ENCODE measurements at regions not wholly inside any gene's neighbourhood (a gene's known extent, or its start where the extent isn't known, plus 50 kb on each side); places are given as distances from the start of the nearest gene placed in this dataset.
A peak's percentile ranks its signal among the peaks of the same experiment; 100 is the strongest.

DNA sequence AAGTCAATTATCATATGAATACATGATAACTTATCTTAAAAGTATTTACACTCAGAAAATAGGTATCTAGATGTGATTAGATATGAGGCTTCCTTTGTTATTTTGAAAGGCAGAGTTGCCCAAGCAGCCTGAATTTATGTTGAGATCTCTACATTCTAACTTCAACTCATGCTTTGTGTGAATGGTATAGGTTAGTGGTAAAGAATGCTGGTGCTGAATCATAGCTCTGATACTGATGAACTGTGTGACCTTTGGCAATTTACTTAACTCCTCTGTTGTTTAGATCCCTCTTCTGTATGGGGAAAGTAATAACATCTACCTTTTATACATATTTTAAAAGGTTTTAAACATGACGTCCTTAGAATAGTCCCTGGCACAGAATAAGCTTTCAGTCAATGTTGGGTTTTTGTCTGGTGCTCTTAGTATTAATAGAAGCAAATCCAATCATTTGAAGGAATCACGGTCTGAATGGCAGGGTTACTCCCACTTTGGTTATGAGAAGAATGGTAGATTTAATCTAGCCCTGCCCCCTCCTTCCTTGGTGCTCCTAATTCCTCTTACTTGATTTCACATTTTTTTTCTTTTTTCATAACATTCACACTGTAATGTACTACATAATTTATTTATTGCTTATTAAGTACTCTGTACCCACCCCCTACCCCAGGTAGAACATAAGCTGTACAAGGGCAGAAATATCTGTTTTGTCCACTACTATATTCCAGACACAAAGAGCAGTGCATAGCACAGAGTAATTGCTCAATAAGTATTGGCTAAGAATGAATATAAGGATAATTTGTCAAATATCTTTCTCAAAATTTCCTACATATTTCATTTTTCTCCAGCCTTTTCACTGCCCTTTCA, 203.3 kb upstream of the KRR1 start (continued):
- TF ChIP-seq, protein P1, sequence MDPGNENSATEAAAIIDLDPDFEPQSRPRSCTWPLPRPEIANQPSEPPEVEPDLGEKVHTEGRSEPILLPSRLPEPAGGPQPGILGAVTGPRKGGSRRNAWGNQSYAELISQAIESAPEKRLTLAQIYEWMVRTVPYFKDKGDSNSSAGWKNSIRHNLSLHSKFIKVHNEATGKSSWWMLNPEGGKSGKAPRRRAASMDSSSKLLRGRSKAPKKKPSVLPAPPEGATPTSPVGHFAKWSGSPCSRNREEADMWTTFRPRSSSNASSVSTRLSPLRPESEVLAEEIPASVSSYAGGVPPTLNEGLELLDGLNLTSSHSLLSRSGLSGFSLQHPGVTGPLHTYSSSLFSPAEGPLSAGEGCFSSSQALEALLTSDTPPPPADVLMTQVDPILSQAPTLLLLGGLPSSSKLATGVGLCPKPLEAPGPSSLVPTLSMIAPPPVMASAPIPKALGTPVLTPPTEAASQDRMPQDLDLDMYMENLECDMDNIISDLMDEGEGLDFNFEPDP (CRISPR knock-in tag; conservative IDR thresholded peaks at IDR 0.05) = no peak
- TF ChIP-seq ZNF790 (CRISPR knock-in tag; IDR thresholded peaks at IDR 0.05; ENCODE audit: borderline replicate concordance) (no peak), ZNF296 (CRISPR knock-in tag; conservative IDR thresholded peaks at IDR 0.05) (no peak), SOX13 (IDR thresholded peaks at IDR 0.05) (no peak), SOX13 (CRISPR knock-in tag; conservative IDR thresholded peaks at IDR 0.05 in 1 of 2, IDR thresholded peaks at IDR 0.05 in 1 of 2) (peak in 1 of 2 experiments; percentile 44; a peak in 1 of 4 replicates), ZNF709 (CRISPR knock-in tag; IDR thresholded peaks at IDR 0.05) (no peak)
- TF ChIP-seq, protein P2, sequence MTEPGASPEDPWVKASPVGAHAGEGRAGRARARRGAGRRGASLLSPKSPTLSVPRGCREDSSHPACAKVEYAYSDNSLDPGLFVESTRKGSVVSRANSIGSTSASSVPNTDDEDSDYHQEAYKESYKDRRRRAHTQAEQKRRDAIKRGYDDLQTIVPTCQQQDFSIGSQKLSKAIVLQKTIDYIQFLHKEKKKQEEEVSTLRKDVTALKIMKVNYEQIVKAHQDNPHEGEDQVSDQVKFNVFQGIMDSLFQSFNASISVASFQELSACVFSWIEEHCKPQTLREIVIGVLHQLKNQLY (CRISPR knock-in tag; IDR thresholded peaks at IDR 0.05) = no peak

DNA sequence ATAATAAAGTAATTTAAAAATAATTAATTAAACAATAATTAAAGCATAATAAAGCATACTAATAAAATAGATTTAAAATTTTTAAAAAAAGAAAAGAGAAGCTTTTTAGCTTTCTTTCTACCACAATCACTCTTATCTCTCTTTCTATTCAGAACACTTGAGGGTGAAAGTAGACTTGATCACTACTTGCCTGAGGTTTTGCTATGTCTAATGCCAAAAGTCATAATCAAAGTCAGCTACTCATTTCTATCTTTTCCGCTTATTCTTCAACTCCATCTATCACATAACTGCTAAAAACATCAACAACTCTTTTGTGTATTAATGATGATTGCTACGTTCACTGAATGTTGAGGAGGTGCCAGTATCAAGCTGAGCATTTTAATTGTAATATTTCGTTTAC, 202.0 kb upstream of the KRR1 start:
- Histone ChIP-seq H3K27me3 (ENCODE audit: control insufficient read depth in 1 of 2, insufficient read depth in 2 of 2, low read length in 2 of 2) (no peaks in the 10 kb centered on the region), H3K36me3 (replicated peaks in 1 of 2; ENCODE audit: control insufficient read depth in 1 of 2, insufficient read depth in 2 of 2, low read length in 2 of 2) (no peaks in the 10 kb centered on the region), H3K9ac (ENCODE audit: insufficient read depth, low read depth, low read length) (no peak overlapping the region), H3K4me3 (replicated peaks in 1 of 3; ENCODE audit: insufficient read depth in 1 of 3, low read depth in 2 of 3, low read length in 3 of 3) (no peak overlapping the region), H3K4me1 (ENCODE audit: insufficient read depth, low read length) (peaks cover 81% of the 10 kb centered on the region), H3K79me2 (ENCODE audit: insufficient read depth, low read length) (no peaks in the 10 kb centered on the region), H3K27ac (ENCODE audit: extremely low read length, insufficient read depth, low read length) (no peak overlapping the region), H4K20me1 (ENCODE audit: insufficient read depth, low read length) (no peaks in the 10 kb centered on the region), H2AFZ (ENCODE audit: low read length) (no peak overlapping the region), H3K9me3 (ENCODE audit: low read length) (no peaks in the 10 kb centered on the region), H3K4me2 (ENCODE audit: low read depth, low read length) (no peak overlapping the region)
- ChIA-PET CTCF (ENCODE audit: low intra/inter-chr PET ratio, low total read pairs) (no interaction called here), POLR2A (interaction anchor here (1.6 to 1.7 kb wide), 2 partner anchors 47 to 277 kb away, joined by 4 to 5 read pairs; no protein-coding TSS in a partner anchor)
- intact Hi-C loops (cut with micrococcal nuclease; ENCODE audit: unreplicated experiment) (loop anchor here (2.0 to 5.0 kb wide), 5 partner anchors 47 to 314 kb away; no protein-coding TSS in a partner anchor), in situ Hi-C loops (cut with HindIII; ENCODE audit: extremely low pct_ligation_motif_present, low pct_unique_long_range_greater_than_20kb) (no loop called here)
- no peak for DNase-seq (ENCODE audit: low spot score)
- no TSS peak for BruUV-seq (replicated peaks)
- FAIRE-seq = no peak
- 94% methylated on average over 3 of the region's 3 CpGs for WGBS (ENCODE audit: low lambda C conversion rate)
- ATAC-seq = no peak
- TF ChIP-seq KDM5A (IDR thresholded peaks at IDR 0.05; ENCODE audit: borderline replicate concordance, low read length) = no peak
- TF ChIP-seq ISL2 (CRISPR knock-in tag; IDR thresholded peaks at IDR 0.05) = no peak
- no peak for TF ChIP-seq TOE1 (CRISPR knock-in tag; IDR thresholded peaks at IDR 0.05)
- TF ChIP-seq BCL6 (CRISPR knock-in tag; IDR thresholded peaks at IDR 0.05) = no peak
- TF ChIP-seq, protein P3, sequence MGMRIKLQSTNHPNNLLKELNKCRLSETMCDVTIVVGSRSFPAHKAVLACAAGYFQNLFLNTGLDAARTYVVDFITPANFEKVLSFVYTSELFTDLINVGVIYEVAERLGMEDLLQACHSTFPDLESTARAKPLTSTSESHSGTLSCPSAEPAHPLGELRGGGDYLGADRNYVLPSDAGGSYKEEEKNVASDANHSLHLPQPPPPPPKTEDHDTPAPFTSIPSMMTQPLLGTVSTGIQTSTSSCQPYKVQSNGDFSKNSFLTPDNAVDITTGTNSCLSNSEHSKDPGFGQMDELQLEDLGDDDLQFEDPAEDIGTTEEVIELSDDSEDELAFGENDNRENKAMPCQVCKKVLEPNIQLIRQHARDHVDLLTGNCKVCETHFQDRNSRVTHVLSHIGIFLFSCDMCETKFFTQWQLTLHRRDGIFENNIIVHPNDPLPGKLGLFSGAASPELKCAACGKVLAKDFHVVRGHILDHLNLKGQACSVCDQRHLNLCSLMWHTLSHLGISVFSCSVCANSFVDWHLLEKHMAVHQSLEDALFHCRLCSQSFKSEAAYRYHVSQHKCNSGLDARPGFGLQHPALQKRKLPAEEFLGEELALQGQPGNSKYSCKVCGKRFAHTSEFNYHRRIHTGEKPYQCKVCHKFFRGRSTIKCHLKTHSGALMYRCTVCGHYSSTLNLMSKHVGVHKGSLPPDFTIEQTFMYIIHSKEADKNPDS (CRISPR knock-in tag; IDR thresholded peaks at IDR 0.05) = no peak
- no peak for TF ChIP-seq POLR2G (IDR thresholded peaks at IDR 0.05; ENCODE audit: low read depth, low read length)
- no peak for TF ChIP-seq MED8 (CRISPR knock-in tag; IDR thresholded peaks at IDR 0.05; ENCODE audit: insufficient replicate concordance)
- no peak for TF ChIP-seq ZSCAN31 (CRISPR knock-in tag; IDR thresholded peaks at IDR 0.05; ENCODE audit: low read depth)
- TF ChIP-seq ZNF724P (CRISPR knock-in tag; IDR thresholded peaks at IDR 0.05; ENCODE audit: borderline replicate concordance) = no peak
